PC-9 (cell line): ENCODE measurements at regions not wholly inside any gene's neighbourhood (a gene's known extent, or its start where the extent isn't known, plus 50 kb on each side); places are given as distances from the start of the nearest gene placed in this dataset.

Source experiments
- CTCF ChIP-seq: fragments of 200-600 bp; sonication (generic); conservative IDR thresholded peaks from 2 replicates; pipeline ENCODE4 v1.6.1; 2017; ENCODE audit warnings: mixed run types, antibody characterized with exemption, mild to moderate bottlenecking, moderate library complexity
- EZH2 ChIP-seq: fragments of 200-600 bp; sonication (generic); IDR thresholded peaks from 2 replicates; pipeline ENCODE4 v1.8.0; 2017; ENCODE audit warnings: antibody characterized with exemption, low read depth

GRCh38 chr6:144544266-144544830 lies 259.2 kb downstream of the UTRN start:
- TF ChIP-seq EZH2, result no peak
- no peak for TF ChIP-seq CTCF
